ENCODE measurements at regions not wholly inside any gene's neighbourhood (a gene's known extent, or its start where the extent isn't known, plus 50 kb on each side); places are given as distances from the start of the nearest gene placed in this dataset.
A peak's percentile ranks its signal among the peaks of the same experiment; 100 is the strongest.

DNA sequence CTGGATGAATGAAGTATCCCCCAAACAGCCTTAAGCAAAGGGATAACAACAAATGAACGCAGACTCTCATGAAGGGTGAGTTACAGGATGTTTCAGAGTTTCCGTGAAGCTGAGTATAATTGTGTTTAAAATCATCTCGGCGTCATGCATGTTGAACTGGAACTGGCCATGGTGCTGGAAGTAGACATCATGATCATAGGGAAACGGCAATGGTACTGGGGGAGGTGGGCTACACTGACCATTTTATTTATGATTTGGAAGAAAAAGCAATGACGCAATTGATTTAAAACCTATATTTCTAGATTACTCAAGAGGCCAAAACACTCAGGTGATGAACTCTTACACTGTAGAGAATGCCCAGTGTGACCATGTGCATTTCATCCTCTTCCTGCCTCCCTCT lies 387.9 kb upstream of the MYT1L start:
- DNase-seq (ENCODE audit: insufficient read length, low spot score, missing footprints) = peak; percentile 71
- no peak overlapping the region for H3K4me2 ChIP-seq (ENCODE audit: insufficient read depth, low read length)
- H3K79me2 ChIP-seq (ENCODE audit: insufficient read depth, low read length) = no peaks in the 10 kb centered on the region
- H3K4me1 ChIP-seq (ENCODE audit: insufficient read depth, low read length) = no peaks in the 10 kb centered on the region
- TF ChIP-seq, protein P1, sequence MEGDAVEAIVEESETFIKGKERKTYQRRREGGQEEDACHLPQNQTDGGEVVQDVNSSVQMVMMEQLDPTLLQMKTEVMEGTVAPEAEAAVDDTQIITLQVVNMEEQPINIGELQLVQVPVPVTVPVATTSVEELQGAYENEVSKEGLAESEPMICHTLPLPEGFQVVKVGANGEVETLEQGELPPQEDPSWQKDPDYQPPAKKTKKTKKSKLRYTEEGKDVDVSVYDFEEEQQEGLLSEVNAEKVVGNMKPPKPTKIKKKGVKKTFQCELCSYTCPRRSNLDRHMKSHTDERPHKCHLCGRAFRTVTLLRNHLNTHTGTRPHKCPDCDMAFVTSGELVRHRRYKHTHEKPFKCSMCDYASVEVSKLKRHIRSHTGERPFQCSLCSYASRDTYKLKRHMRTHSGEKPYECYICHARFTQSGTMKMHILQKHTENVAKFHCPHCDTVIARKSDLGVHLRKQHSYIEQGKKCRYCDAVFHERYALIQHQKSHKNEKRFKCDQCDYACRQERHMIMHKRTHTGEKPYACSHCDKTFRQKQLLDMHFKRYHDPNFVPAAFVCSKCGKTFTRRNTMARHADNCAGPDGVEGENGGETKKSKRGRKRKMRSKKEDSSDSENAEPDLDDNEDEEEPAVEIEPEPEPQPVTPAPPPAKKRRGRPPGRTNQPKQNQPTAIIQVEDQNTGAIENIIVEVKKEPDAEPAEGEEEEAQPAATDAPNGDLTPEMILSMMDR (IDR thresholded peaks at IDR 0.05; ENCODE audit: extremely low read depth, low read depth, low read length) = no peak
- no peaks in the 10 kb centered on the region for H4K20me1 ChIP-seq (ENCODE audit: insufficient read depth, low read length)
- H2AFZ ChIP-seq (ENCODE audit: low read length) = no peak overlapping the region
- no peaks in the 10 kb centered on the region for H3K27me3 ChIP-seq (ENCODE audit: insufficient read depth, low read length)
- no peak overlapping the region for H3K4me3 ChIP-seq (ENCODE audit: insufficient read depth, low read length)
- H3K27ac ChIP-seq (ENCODE audit: low read depth, low read length) = no peak overlapping the region
- no peaks in the 10 kb centered on the region for H3K9me3 ChIP-seq (ENCODE audit: low read depth, low read length)
- H3K36me3 ChIP-seq (ENCODE audit: insufficient read depth, low read length) = no peaks in the 10 kb centered on the region

DNA sequence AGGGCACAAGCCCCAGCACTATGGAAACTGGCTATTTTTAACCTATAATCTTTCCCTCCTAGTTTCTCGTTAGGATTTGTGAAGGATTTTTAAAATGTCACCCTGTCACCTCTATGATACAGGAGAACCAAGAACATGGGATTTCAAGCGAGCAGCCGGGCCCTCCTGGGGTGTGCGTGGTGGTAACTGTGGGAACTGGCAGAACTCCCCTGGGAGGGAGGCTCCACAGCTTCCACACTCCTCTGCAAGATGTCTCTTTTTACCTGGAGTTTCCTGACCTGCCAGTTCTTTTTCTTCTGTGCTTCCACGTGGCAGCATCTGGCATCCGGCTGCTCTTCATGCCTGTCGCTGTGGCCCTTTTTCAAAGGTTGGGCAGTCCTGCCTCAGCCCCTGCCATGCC lies 386.3 kb upstream of the MYT1L start:
- Histone ChIP-seq H3K9me3 (ENCODE audit: low read depth, low read length) (no peaks in the 10 kb centered on the region), H3K27me3 (ENCODE audit: insufficient read depth, low read length) (no peaks in the 10 kb centered on the region), H2AFZ (ENCODE audit: low read length) (no peak overlapping the region), H3K79me2 (ENCODE audit: insufficient read depth, low read length) (no peaks in the 10 kb centered on the region), H3K27ac (ENCODE audit: low read depth, low read length) (no peak overlapping the region), H4K20me1 (ENCODE audit: insufficient read depth, low read length) (no peaks in the 10 kb centered on the region), H3K4me3 (ENCODE audit: insufficient read depth, low read length) (no peak overlapping the region), H3K36me3 (ENCODE audit: insufficient read depth, low read length) (no peaks in the 10 kb centered on the region), H3K4me2 (ENCODE audit: insufficient read depth, low read length) (no peak overlapping the region), H3K4me1 (ENCODE audit: insufficient read depth, low read length) (no peaks in the 10 kb centered on the region)
- TF ChIP-seq, protein P1 (IDR thresholded peaks at IDR 0.05; ENCODE audit: extremely low read depth, low read depth, low read length) = no peak
- no peak for DNase-seq (ENCODE audit: insufficient read length, low spot score, missing footprints)

DNA sequence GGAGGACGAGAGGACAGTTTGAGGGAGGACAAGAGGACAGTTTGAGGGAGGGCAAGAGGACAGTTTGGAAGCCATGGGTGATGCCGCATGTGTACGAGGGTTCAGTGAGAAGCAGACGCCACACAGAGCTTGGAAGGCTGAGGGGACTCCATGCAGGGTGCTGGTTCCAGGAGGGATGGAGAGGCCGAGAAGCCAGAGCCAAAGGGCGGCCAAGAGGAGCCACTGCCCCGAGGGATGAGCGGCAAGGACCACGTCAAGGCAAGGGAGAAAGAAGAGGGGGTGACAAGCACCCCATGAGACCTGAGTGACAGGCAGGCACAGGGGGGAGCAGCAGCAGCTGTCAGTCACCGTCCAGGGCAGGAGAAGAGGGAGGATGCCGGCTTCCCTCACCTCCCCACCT lies 385.7 kb upstream of the MYT1L start:
- no peaks in the 10 kb centered on the region for H3K4me1 ChIP-seq (ENCODE audit: insufficient read depth, low read length)
- no peaks in the 10 kb centered on the region for H4K20me1 ChIP-seq (ENCODE audit: insufficient read depth, low read length)
- H3K27me3 ChIP-seq (ENCODE audit: insufficient read depth, low read length) = no peaks in the 10 kb centered on the region
- no peaks in the 10 kb centered on the region for H3K36me3 ChIP-seq (ENCODE audit: insufficient read depth, low read length)
- H3K4me2 ChIP-seq (ENCODE audit: insufficient read depth, low read length) = no peak overlapping the region
- H2AFZ ChIP-seq (ENCODE audit: low read length) = no peak overlapping the region
- H3K27ac ChIP-seq (ENCODE audit: low read depth, low read length) = no peak overlapping the region
- DNase-seq (ENCODE audit: insufficient read length, low spot score, missing footprints) = no peak
- H3K79me2 ChIP-seq (ENCODE audit: insufficient read depth, low read length) = no peaks in the 10 kb centered on the region
- TF ChIP-seq, protein P1 (IDR thresholded peaks at IDR 0.05; ENCODE audit: extremely low read depth, low read depth, low read length) = no peak
- H3K9me3 ChIP-seq (ENCODE audit: low read depth, low read length) = no peaks in the 10 kb centered on the region
- H3K4me3 ChIP-seq (ENCODE audit: insufficient read depth, low read length) = no peak overlapping the region

DNA sequence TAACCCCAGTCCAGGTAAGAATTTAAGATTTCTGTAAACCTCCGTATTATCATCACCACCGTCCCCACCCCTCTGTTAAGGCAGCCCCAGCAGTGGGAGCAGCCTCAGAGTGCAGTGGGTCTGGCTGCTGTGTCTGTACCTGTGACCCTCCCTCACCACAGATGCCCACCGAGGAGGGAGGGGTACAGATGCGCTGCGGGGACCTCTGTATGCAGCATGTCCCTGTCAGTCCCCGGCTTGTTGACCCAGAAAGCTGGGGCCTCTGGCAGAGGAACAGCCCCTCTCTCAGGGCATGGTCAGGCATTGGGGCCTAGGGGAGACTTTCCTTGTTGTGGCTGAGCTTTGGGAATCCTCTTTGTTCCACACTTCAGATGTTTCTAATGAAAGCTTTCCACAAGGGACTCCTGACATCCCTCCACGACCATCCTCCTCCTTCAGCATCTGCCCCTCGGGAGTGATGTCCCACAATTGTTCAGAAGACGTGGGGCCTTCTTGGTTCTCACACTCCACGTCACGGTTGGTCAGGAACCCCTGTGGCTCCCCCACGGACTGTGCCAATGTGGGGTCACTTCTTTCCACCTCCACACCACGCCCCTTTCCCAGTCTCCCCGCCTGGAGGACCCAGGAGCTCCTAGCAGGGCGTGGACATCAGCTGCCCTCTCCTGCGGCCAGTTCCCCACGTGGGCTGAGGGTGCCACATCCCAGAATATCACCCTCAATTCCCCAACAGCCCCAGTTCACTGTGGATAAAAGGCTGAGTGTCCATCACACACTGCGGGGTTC lies 384.2 kb upstream of the MYT1L start:
- Histone ChIP-seq H3K4me2 (ENCODE audit: insufficient read depth, low read length) (no peak overlapping the region), H3K79me2 (ENCODE audit: insufficient read depth, low read length) (no peaks in the 10 kb centered on the region), H3K27ac (ENCODE audit: low read depth, low read length) (no peak overlapping the region), H3K9me3 (ENCODE audit: low read depth, low read length) (no peaks in the 10 kb centered on the region), H3K4me3 (ENCODE audit: insufficient read depth, low read length) (no peak overlapping the region), H3K36me3 (ENCODE audit: insufficient read depth, low read length) (no peaks in the 10 kb centered on the region), H3K4me1 (ENCODE audit: insufficient read depth, low read length) (no peaks in the 10 kb centered on the region), H4K20me1 (ENCODE audit: insufficient read depth, low read length) (no peaks in the 10 kb centered on the region), H3K27me3 (ENCODE audit: insufficient read depth, low read length) (no peaks in the 10 kb centered on the region), H2AFZ (ENCODE audit: low read length) (no peak overlapping the region)
- peak; percentile 45 for DNase-seq (ENCODE audit: insufficient read length, low spot score, missing footprints)
- TF ChIP-seq, protein P1 (IDR thresholded peaks at IDR 0.05; ENCODE audit: extremely low read depth, low read depth, low read length) = no peak

Measured in osteoblast (primary cell).